ENCODE measurements at regions not wholly inside any gene's neighbourhood (a gene's known extent, or its start where the extent isn't known, plus 50 kb on each side); places are given as distances from the start of the nearest gene placed in this dataset.

DNA sequence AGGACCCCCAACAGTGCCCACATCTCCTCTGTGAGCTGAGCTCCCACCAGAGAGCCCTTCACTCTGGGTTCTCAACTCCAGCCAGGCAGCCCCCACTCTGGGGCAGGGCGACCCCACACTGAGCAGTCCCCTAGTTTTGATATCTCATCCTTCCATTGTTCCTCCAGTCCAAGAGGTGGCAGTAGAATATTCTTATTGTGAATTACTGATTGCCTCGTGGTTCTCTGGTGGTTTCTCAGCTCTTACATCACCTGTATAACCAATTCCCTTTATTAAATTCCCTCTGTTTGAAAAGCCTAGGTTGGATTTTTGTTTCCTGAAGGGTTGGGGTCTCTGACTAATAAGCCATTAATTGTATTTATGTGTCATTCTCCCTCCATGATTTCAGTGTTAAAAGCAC lies 407.5 kb downstream of the SETD4 start:
- TF ChIP-seq, protein P1, sequence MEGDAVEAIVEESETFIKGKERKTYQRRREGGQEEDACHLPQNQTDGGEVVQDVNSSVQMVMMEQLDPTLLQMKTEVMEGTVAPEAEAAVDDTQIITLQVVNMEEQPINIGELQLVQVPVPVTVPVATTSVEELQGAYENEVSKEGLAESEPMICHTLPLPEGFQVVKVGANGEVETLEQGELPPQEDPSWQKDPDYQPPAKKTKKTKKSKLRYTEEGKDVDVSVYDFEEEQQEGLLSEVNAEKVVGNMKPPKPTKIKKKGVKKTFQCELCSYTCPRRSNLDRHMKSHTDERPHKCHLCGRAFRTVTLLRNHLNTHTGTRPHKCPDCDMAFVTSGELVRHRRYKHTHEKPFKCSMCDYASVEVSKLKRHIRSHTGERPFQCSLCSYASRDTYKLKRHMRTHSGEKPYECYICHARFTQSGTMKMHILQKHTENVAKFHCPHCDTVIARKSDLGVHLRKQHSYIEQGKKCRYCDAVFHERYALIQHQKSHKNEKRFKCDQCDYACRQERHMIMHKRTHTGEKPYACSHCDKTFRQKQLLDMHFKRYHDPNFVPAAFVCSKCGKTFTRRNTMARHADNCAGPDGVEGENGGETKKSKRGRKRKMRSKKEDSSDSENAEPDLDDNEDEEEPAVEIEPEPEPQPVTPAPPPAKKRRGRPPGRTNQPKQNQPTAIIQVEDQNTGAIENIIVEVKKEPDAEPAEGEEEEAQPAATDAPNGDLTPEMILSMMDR (IDR thresholded peaks at IDR 0.05; ENCODE audit: borderline replicate concordance): no peak
- no peaks in the 10 kb centered on the region for H3K4me1 ChIP-seq
- intact Hi-C loops (cut with micrococcal nuclease): no loop called here
- peaks cover 12% of the 10 kb centered on the region for H3K9me3 ChIP-seq (replicated peaks)
- no peak for DNase-seq
- H3K27me3 ChIP-seq (ENCODE audit: low read depth): peaks cover 50% of the 10 kb centered on the region
- H3K4me3 ChIP-seq: no peak overlapping the region
- H3K27ac ChIP-seq (replicated peaks): no peak overlapping the region
- H3K36me3 ChIP-seq: no peaks in the 10 kb centered on the region

- Histone ChIP-seq H3K27me3 (ENCODE audit: low read depth) (peaks cover 57% of the 10 kb centered on the region), H3K4me3 (no peak overlapping the region), H3K36me3 (no peaks in the 10 kb centered on the region), H3K27ac (replicated peaks) (no peak overlapping the region), H3K9me3 (replicated peaks) (peaks cover 12% of the 10 kb centered on the region), H3K4me1 (no peaks in the 10 kb centered on the region)
- DNase-seq: no peak
- TF ChIP-seq, protein P1 (IDR thresholded peaks at IDR 0.05; ENCODE audit: borderline replicate concordance): no peak
- intact Hi-C loops (cut with micrococcal nuclease): no loop called here
Measured at GRCh38 chr21:35652196-35652595, 408.1 kb downstream of the SETD4 start.

GRCh38 chr21:35651196-35651595 lies 409.1 kb downstream of the SETD4 start:
- no peaks in the 10 kb centered on the region for H3K36me3 ChIP-seq
- H3K27ac ChIP-seq (replicated peaks): no peak overlapping the region
- no peaks in the 10 kb centered on the region for H3K4me1 ChIP-seq
- intact Hi-C loops (cut with micrococcal nuclease): no loop called here
- peaks cover 64% of the 10 kb centered on the region for H3K27me3 ChIP-seq (ENCODE audit: low read depth)
- no peak for DNase-seq
- H3K9me3 ChIP-seq (replicated peaks): peaks cover 3% of the 10 kb centered on the region
- TF ChIP-seq, protein P1 (IDR thresholded peaks at IDR 0.05; ENCODE audit: borderline replicate concordance): no peak
- no peak overlapping the region for H3K4me3 ChIP-seq

DNA sequence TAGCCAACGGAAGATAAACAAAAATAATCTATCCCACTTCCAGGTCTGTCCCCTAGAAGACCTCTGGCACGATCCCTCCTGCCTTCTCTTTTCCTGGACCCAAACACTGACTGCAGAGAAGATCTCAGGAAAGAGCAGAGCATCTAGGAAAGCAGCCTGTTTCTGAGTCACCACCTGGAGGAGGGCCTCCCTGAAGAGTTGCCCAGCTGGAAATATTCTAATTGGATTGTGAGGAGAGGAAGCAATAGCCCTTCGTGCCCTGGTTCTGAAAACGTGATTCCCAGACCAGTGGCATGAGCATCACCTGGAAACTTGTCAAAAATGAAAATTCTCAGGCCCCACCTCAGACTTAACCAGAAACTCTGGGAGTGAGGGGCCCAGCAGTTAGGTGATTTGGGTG lies 411.1 kb downstream of the SETD4 start:
- intact Hi-C loops (cut with micrococcal nuclease): no loop called here
- Histone ChIP-seq H3K4me1 (no peaks in the 10 kb centered on the region), H3K27me3 (ENCODE audit: low read depth) (peaks cover 69% of the 10 kb centered on the region), H3K27ac (replicated peaks) (no peak overlapping the region), H3K9me3 (replicated peaks) (no peaks in the 10 kb centered on the region), H3K36me3 (no peaks in the 10 kb centered on the region), H3K4me3 (no peak overlapping the region)
- TF ChIP-seq, protein P1 (IDR thresholded peaks at IDR 0.05; ENCODE audit: borderline replicate concordance): no peak
- no peak for DNase-seq

DNA sequence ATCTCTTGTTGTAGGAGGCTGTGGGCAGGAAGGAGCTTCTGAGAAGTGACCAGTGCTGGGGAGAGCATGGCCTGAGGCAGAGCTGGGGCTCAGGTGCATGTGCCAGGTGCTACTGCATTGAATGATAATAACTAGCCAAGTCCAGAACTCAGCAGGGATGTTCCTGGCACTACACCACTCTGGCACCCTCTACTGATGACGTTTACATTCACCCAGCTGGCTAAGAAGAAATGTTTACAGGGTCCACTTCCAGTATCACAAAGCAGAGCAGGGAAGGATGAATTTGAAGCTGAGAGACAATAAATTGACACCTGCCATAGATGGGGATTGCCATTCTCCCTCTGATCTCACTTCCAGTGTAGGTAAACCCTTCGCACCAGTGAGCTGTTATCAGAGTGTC lies 411.8 kb downstream of the SETD4 start:
- H3K27ac ChIP-seq (replicated peaks): no peak overlapping the region
- H3K36me3 ChIP-seq: no peaks in the 10 kb centered on the region
- DNase-seq: no peak
- no peak overlapping the region for H3K4me3 ChIP-seq
- H3K9me3 ChIP-seq (replicated peaks): no peaks in the 10 kb centered on the region
- H3K4me1 ChIP-seq: no peaks in the 10 kb centered on the region
- peaks cover 75% of the 10 kb centered on the region for H3K27me3 ChIP-seq (ENCODE audit: low read depth)
- intact Hi-C loops (cut with micrococcal nuclease): no loop called here
- TF ChIP-seq, protein P1 (IDR thresholded peaks at IDR 0.05; ENCODE audit: borderline replicate concordance): no peak

- Histone ChIP-seq H3K9me3 (replicated peaks) (no peaks in the 10 kb centered on the region), H3K4me3 (no peak overlapping the region), H3K36me3 (no peaks in the 10 kb centered on the region), H3K4me1 (no peaks in the 10 kb centered on the region), H3K27me3 (ENCODE audit: low read depth) (peaks cover 67% of the 10 kb centered on the region), H3K27ac (replicated peaks) (no peak overlapping the region)
- no peak for DNase-seq
- TF ChIP-seq, protein P1 (IDR thresholded peaks at IDR 0.05; ENCODE audit: borderline replicate concordance): no peak
- intact Hi-C loops (cut with micrococcal nuclease): no loop called here
Measured at GRCh38 chr21:35646606-35647005, 413.7 kb downstream of the SETD4 start.

Measured in left ventricle myocardium inferior (tissue), 1 donor.